Stimulated activated CD8-positive, alpha-beta memory T cell treated with anti-CD3 and anti-CD28 coated beads, Interleukin-4, amount 100 ng/mL, for 48 hours (primary cell): ENCODE measurements at regions not wholly inside any gene's neighbourhood (a gene's known extent, or its start where the extent isn't known, plus 50 kb on each side); places are given as distances from the start of the nearest gene placed in this dataset.
"Not testable (repeated sequence)": the region's sequence is repeated elsewhere in the genome, so short reads cannot be mapped to it uniquely, and the experiment has no call there.

ENCODE experiments used
- DNase-seq: peaks from one replicate; pipeline ENCODE4 v3.0.0-alpha.2; 2020

DNA sequence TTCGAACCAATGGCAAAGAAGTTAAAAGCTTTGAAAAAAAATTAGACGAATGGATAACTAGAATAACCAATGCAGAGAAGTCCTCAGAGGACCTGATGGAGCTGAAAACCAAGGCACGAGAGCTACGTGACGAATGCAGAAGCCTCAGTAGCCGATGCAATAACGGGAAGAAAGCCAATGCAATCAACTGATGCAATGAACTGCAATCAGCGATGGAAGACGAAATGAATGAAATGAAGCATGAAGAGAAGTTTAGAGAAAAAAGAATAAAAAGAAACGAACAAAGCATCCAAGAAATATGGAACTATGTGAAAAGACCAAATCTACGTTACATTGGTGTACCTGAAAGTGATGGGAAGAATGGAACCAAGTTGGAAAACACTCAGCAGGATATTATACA lies 52.6 kb upstream of the MRPS30 start:
- not testable (repeated sequence) for DNase-seq

DNA sequence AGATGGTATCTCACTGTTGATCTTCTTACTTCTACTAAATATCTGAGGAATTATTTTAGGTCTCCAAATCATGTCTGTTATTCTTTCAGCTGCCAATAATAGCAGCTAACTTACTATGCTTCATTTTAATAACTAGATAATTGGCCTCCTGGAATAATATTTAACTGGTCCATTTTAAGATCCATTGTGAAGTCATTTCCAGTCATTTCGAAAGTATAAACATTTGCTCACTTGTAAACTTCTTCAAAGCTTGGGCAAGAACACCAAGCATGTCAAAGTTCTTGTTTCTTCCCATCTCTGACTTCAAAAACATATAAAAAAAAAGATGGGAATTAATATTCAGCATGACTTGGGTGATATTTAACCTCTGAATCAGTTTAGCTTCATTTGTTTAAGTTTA lies 61.4 kb upstream of the MRPS30 start:
- DNase-seq, result no peak

DNA sequence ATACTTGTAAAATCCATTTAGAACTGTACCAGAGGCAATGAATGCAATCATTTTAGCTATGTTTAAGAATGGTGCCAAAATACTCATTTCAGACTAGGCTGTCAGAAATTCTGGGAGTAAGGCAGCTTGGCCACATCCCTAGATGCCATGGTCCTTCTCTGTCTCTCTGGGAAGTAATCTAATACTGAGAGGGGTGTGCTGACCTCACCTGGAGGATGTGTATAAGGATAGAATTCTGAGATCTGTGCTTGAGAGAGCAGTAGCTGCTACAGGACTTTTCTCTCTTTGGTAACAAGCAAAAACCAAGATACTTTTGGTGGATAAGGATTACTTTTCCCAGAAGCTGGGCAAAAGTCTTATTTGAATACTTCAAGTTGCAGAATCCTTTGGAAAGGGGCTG lies 68.1 kb upstream of the MRPS30 start:
- DNase-seq, result no peak

DNA sequence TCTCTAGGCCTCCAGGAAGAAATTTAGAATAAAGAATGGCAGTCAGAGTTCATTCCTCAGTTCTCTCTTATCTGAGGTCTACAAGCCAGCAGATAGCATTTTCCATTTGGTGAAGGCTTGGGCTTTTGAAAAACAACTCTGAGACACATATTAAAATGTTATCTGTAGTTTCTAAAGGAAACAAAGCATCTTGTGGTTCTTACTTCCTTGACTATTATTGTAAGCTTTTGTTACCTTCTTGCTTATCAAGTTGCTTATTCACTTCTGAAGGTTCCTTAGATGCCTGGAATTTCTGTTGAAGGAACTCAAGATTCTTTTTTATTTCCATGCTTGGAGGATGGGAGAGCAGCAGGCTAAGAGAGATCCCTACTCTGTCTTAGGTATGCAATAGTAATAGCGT lies 79.2 kb upstream of the MRPS30 start:
- DNase-seq, result no peak

DNA sequence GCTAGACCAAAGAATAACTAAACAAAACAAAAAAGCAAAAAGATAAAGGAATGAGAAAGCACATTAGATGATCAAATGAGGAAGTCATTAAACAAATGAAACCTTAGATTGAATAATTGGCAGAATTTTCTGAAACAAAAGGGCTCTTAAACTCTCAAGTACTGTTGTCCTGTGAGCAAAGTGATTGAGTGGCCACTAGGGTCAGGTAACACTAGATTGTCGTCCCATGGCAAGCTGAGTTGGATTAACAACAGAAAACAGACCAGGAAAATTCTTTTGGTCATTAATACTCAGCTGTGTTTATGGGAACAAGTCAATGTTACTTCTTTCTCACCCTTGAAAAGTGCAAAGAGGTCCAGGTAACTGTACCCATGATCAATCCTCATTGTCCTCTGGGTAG lies 81.6 kb upstream of the MRPS30 start:
- no peak for DNase-seq

DNA sequence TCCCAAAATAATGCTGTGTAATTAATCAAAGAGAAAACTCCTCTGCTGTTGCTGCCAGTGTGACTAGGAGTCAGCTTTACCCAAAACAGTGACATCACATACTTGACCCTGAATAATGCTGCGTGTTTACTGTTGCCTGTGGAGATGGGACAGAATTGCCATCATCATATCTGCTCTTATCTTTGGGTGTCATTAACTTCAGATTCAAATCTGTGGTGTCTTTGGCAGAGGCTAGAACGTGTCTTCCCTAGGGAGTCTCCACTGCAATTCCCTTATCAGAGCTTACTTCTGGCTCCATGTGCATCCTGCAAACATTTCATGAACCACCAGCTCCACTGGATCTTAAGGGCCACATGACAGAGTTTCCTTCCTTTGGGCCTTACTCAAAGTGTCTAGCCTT lies 88.9 kb upstream of the MRPS30 start:
- DNase-seq, result no peak

DNA sequence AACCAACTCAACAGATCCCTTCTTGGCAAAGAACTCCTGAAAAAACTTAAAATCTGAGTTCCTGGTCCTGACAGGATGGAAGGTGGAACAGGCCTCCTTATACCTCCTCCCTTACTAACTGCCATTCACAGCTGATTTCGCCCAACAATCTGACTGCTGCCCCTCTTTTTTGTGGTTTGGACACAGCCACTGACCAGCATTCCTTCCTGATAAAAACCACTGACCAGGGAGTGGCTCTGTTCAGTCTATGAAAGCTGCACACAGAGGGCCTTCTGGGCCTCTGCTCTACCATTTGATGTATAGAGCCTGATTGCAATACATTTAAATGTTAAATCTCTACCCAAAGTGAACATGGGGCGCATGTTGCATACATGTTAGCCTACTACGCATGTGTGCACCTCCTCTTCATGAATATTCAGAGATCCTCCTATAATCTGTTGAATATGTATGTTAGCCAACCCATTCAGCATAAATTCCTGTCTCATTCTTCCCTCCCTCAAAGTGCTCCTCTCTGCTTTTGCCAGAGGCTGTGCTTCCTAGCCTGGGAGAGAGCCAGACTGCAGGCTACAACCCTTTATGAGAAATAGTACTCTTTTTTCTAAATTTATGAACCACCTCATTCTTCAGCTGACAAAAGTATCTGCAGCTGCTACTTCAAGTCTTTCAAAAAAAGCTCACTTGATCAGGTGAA lies 93.7 kb upstream of the MRPS30 start:
- DNase-seq, result no peak

DNA sequence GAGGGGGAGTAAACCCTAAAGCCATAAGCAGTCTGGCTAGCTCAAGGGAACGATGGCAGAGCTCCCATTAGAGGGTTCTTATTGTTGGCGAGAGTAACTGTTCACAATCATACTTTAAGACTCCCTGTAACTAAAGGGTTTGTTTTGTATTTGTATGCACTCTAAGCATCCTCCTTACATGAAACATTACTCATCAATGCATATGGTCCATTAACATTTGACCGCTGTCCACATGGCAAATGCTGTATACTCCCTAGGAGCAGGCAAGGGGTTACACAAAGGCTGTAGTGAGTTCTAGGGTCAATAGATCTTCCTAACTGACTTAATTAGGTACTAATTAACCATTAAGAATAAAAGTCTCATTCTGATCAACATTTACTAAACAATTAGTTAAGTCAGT lies 95.3 kb upstream of the MRPS30 start:
- DNase-seq, result no peak

DNA sequence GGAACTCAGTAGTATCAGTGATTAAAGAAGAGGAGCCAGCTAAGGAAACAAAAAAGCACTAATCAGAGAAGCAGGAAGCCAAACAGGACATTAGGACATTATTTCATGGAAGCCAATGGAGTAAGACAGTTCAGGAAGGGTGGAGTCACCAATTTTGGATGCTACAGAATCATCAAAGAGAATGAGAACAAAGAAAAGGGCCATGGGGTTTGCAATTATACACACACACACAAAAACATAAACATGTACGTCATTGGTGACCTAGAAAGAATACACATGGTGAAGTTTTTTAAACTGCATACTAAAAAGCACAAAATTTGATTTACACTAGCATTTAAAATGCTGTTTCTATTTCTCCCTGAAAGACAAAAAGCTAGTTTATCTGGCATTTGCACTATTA lies 96.8 kb upstream of the MRPS30 start:
- DNase-seq, result no peak

DNA sequence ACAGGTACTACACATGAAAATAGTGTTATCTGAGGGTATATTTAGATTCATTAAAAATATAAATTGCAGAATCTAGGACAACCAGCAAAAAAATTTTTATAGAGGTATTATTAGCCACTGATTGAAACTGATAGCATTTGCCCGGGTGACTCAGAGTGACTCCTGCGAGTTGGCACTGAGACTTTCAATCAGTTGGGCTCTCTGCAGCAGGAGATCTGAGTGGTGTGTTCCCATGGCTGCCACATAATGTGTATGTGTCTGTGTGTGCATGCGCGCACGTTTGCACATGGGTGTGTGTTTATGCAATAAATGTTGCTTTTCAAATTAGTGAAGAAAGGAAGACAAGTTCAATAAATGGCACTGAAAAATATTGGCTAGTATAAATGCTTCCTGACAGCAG lies 100.1 kb upstream of the MRPS30 start:
- no peak for DNase-seq

DNA sequence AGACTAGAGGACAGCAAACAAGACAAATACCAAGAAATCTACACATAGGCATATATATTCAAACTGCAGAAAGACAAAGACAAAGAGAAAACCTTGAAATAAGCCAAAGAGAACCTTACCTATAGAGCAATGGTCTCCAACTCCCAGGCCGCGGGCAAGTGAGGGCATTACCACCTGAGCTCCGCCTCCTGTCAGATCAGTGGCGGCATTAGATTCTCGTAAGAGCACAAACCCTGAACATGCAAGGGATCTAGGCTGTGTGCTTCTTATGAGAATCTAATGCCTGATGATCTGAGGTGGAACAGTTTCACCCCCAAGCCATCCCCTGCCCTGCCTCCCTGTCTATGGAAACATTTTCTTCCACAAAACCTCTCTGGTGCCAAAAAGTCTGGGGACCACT lies 101.0 kb upstream of the MRPS30 start:
- DNase-seq, result no peak

DNA sequence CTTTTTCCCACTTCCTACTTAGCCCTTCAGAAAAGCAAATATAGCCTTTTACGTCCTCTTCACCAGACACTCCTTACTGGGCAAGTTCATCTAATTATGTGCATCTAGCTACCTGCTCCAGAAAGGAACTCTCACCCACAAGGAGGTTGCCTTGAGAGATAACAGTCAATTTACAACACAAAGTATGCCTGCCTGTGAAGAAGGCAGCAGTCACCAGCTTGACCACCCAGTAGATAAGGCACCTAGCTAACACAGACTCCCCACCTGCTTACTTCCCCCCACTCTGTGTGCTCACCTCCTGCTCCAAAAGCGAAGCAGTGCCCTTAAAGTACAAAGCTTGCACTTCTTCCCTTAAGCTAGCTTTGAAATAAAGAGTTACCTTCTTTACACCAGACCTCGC lies 111.7 kb upstream of the MRPS30 start:
- no peak for DNase-seq

DNA sequence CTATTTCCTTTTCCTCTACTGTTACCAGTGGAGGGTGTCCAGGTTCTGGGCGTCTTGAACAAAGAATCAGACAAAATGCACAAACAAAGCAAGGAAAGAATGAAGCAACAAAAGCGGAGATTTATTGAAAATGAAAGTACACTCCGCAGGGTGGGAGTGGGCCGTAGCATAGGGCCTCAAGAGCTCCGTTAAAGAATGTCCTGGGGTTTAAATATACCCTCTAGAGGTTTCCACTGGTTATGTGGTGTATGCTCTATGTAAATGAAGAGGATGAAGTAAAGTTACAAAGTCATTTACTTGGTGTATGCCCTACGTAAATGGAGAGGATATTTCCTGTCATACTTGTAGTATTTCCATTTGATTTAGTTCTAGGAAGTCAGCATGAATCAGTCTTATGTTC lies 113.5 kb upstream of the MRPS30 start:
- no peak for DNase-seq

DNA sequence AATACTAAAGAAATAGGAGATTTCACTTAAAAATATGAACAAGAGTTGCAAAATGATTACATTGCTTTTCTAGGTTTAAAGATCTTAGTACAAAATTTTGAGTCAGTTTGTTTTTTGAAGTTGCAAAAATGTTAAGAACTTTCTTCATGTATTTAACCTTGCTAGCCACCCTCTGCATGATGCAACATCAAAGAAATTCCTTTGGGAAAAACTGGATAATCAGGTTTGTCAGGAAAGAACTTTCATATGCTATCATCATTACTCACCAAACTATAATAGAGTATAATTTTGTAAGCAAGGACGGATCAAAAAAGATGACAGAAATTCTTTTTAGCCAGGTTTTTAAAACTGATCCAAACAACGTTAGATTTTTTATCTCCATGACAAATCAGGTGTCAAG lies 116.9 kb upstream of the MRPS30 start:
- DNase-seq, result no peak

DNA sequence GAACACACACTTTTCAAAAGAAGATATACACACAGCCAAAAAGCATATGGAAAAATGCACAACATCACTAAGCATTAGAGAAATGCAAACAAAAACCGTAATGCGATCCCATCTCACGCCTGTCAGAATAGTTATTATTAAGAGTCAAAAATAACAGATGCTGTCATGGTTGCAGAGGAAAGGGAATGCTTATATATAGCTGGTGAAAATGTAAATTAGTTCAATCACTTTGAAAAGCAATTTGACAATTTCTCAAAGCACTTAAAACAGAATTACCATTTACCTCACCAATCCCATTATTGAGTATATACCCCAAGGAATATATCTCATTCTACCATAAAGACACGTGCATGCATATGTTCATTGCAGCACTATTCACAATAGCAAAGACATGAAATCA lies 126.8 kb upstream of the MRPS30 start:
- DNase-seq, result no peak

DNA sequence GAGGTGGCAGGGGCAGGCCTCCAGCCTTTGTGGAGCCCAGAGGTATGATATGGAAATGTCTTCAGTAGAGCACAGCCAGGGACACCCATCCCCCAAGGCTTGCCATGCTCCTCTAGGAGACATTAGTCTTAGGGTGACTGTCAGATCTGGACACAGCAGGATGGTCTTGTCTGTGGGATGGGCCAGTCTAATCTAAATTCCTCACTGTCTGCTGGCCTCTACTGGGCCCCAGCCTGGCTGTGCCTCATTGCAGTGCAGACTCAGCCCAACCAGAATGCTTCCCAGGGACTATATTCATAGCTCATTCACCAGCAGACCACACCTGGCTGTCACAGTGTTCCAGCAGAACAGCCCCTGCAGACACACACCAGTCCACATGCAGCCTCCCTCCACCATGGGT lies 129.5 kb upstream of the MRPS30 start:
- DNase-seq, result no peak

DNA sequence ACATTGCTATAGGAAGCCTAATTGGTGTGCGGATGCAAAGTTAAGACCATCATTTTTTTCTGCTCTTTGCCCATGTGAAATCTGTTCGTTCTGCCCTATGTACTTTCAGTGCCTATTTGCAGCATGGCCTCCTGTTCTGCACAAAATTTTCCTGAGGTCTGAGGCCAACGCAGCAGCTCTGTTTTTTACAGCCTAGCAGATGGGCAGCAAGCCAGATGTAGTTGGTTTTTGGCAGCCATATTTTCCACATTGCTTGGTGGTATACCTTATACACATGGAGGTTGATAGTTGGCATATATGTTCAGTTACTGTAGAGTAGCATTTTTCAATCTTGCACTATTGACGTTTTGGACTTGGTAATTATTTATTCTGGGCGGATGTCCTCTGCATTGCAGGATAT lies 133.5 kb upstream of the MRPS30 start:
- no peak for DNase-seq

DNA sequence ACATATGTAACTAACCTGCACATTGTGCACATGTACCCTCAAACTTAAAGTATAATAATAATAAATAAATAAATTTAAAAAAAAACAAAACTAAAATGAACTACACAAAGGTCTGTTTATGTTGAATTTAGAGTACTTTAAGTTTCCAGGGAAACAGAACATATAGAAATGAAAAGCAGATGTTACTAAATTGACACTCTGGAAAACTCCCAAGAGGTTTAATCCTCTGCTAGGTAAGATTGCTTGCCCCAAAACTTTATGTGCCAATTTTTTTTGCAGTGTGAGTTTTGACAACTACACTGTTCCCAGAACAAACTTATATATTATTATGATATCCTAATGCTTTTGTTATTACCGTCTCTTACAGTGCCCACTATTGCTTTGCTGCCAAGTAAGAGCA lies 134.3 kb upstream of the MRPS30 start:
- DNase-seq, result no peak

DNA sequence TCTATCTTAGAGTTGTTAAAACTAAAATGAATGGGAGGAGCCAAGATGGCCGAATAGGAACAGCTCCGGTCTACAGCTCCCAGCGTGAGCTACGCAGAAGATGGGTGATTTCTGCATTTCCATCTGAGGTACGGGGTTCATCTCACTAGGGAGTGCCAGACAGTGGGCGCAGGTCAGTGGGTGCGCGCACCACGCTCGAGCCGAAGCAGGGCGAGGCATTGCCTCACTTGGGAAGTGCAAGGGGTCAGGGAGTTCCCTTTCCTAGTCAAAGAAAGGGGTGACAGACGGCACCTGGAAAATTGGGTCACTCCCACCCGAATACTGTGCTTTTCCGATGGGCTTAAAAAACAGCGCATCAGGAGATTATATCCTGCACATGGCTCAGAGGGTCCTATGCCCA lies 140.3 kb upstream of the MRPS30 start:
- DNase-seq, result not testable (repeated sequence)

DNA sequence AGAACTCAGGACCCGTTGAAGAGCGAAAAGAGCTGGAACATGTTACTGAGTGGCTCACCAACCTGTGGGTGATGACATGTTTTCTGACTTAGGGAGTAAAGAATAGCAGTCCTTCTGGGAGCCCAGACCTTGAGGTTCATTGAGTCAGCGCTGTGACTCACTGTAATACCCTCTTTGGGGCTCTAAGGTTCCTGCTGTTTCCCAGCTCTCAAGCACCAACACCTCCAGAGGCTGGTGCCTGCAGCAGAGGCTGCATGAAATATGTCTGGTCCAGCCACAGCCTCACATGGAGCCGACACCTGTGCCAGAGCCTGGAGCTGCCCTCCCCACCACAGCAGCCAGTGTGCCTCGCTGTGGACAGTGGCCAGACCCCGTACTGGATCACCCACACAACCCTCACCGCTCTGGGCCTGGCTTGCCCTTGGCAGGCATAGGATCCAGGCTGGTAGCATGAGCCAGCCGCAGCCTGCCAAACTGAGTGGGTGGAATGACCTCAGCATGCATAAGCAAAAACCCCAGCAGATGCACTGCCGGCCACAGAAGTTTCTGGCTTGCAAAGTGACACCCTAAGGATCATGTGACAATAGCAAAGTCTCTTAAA lies 143.5 kb upstream of the MRPS30 start:
- DNase-seq, result no peak

DNA sequence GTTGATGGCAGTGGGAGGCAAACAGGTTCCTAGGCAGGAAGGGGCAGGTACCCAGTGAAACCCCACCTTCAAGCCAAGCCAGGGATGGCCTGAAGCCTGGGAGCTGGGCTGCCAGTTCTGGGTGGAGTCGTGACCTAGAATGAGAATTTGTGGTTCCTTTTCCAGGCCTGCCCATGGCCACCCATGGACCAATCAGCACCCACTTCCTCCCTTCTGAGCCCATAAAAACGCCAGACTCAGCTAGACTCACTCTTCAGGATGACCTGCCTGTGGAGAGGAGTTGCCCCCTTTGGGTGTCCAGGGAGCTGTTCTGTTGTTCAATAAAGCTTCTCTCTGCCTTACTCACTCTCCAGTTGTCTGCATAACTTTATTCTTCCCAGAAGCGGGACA lies 144.0 kb upstream of the MRPS30 start:
- no peak for DNase-seq

DNA sequence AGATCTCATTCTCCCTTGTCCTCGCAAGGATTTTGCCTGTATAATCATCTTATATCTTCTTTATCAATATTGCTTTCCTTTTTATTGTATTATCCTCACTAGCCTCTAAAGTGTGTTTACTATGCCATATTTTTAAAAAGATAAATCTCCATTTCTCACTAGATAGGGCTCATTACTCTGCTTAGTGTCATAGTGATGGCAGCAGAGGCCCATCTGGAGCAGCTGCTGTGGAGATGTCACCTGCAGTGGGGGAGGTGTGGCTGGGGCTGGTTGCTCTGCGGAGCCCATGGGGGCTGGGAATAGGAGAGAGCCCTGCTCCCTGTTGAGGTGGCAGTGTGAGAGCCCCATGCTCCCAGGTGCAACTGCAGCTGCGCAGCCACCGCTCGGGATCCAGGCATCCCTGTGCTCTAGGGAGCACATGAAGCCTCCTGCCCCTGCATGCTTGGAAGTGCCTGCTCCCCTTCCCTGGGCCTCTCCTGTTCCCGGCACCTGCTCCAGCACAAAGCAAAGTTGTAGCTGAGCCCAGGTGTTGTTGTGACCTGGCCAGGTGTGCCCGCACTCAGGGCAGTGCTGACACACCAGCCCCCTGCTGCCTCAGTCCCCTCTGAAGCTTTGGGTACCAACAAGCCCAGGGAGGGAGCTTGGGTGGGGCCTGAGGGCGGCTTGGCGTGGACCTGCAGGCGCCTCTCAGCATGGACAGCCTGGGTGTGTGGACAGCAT lies 144.6 kb upstream of the MRPS30 start:
- no peak for DNase-seq

DNA sequence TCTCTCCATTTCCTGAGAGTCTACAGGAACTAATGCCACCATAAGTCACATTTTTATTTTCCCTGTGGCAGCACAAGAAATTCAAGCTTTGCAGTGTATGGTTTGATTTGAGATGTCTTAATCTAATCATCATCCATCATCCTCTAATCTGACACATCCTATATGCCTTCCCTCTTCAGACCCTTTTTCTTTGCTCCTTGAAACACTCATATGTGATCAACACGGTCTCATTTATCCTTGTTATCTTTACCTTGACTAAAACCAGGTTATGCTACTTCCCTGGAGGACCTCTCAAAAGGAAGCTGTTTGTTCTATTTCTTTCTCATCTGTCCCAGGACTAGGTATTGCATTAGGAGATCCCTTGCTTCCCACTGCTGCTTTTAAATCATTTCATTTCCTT lies 146.9 kb upstream of the MRPS30 start:
- no peak for DNase-seq

DNA sequence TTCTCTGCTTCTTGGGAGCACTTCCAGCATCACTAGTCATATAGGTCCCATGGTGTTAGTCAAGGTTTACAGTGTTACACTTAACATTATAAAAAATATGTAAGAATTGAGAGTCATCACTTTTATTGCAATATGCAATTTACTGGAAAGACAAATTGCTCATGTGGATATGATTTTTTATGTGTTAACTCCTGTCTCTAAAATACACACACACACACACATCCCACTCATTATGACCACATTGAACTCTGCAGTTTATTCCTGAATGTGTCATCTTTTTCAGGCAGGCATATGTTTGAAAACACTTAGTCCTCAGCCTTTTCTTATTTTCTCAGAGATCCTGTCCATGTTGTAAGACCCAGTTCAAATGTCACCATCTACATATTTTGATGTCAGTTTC lies 148.5 kb upstream of the MRPS30 start:
- no peak for DNase-seq

DNA sequence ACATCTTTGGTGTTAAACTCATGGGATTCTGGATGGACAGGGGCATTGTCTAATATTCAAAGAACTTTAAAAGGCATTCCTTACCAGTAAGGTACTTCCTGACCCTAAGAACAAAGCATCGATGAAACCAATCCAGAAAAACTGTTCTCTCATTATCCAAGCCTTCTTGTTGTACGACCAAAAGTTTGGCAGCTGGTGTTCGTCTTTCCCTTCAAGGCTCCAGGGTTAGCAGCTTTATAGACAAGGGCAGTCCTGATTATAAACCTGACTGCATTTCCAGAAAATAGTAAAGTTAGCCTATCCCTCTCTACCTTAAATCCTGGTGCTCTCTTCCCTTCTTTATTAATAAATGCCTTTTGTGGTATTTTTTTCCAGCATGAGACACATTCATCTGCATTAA lies 149.4 kb upstream of the MRPS30 start:
- no peak for DNase-seq
